ENCODE measurements at regions not wholly inside any gene's neighbourhood (a gene's known extent, or its start where the extent isn't known, plus 50 kb on each side); places are given as distances from the start of the nearest gene placed in this dataset.

DNA sequence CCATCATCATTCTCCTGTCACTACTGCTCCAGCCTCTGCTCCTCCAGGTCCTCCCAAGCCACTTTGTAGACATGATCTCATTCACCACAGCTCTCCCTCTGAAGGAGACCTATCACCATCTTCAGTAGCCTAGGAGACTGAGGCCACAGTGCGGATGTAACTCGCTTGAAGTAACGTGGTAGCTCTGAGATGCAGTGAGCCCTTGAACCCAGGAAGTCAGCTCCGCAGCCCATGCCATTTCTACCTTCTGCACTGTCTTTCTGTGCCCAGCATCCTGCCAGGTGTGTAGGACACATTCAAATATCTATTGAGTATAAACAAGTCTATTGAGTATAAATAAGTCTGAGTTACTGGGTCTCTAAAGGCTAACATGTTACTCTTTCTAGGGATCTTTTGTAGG lies 164.4 kb downstream of the CDH26 start:
- no peaks in the 10 kb centered on the region for H3K9me3 ChIP-seq (ENCODE audit: control insufficient read depth in 2 of 3, insufficient read depth in 1 of 3, low read length in 3 of 3)
- H3K36me3 ChIP-seq (ENCODE audit: control insufficient read depth in 2 of 3, insufficient read depth in 3 of 3, low read length in 3 of 3) = no peaks in the 10 kb centered on the region
- intact Hi-C loops (cut with DNase I) = no loop called here
- H3K9ac ChIP-seq (ENCODE audit: low read length in 3 of 3) = no peak overlapping the region
- no peaks in the 10 kb centered on the region for H3K4me1 ChIP-seq (ENCODE audit: control insufficient read depth in 2 of 3, insufficient read depth in 2 of 3, low read depth in 1 of 3, low read length in 3 of 3)
- FAIRE-seq = no peak
- DNase-seq = no peak
- no peaks in the 10 kb centered on the region for H3K27me3 ChIP-seq (ENCODE audit: control insufficient read depth, insufficient read depth, low read length)
- TF ChIP-seq, protein P1, sequence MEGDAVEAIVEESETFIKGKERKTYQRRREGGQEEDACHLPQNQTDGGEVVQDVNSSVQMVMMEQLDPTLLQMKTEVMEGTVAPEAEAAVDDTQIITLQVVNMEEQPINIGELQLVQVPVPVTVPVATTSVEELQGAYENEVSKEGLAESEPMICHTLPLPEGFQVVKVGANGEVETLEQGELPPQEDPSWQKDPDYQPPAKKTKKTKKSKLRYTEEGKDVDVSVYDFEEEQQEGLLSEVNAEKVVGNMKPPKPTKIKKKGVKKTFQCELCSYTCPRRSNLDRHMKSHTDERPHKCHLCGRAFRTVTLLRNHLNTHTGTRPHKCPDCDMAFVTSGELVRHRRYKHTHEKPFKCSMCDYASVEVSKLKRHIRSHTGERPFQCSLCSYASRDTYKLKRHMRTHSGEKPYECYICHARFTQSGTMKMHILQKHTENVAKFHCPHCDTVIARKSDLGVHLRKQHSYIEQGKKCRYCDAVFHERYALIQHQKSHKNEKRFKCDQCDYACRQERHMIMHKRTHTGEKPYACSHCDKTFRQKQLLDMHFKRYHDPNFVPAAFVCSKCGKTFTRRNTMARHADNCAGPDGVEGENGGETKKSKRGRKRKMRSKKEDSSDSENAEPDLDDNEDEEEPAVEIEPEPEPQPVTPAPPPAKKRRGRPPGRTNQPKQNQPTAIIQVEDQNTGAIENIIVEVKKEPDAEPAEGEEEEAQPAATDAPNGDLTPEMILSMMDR (IDR thresholded peaks at IDR 0.05; ENCODE audit: borderline replicate concordance, extremely low read depth, insufficient read depth) = no peak
- H3K4me3 ChIP-seq (ENCODE audit: low read length in 3 of 3) = no peak overlapping the region
- H3K27ac ChIP-seq (ENCODE audit: low read depth in 2 of 2, low read length in 2 of 2) = no peak overlapping the region

DNA sequence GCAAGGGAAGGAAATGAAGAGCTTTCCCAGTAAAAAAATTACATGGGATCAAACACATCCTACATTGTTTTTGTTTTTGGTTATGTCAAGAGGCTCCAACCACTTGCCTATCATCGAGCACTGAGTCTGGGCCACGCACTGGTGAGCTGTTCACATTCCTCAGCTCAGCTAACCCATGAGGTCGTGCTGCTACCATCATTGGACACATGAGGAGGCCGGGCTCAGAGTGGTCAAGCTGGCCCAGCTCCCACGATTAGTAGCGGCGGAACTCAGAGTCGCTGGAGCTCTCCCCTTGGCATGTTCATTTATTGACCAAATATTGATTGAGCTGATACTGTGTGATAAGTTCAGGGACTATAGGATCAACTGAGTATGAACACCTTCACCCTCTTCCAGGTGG lies 164.9 kb downstream of the CDH26 start:
- H3K4me3 ChIP-seq (ENCODE audit: low read length in 3 of 3) = no peak overlapping the region
- H3K27me3 ChIP-seq (ENCODE audit: control insufficient read depth, insufficient read depth, low read length) = no peaks in the 10 kb centered on the region
- intact Hi-C loops (cut with DNase I) = no loop called here
- FAIRE-seq (no peak), DNase-seq (no peak)
- H3K9me3 ChIP-seq (ENCODE audit: control insufficient read depth in 2 of 3, insufficient read depth in 1 of 3, low read length in 3 of 3) = no peaks in the 10 kb centered on the region
- TF ChIP-seq, protein P1 (IDR thresholded peaks at IDR 0.05; ENCODE audit: borderline replicate concordance, extremely low read depth, insufficient read depth) = no peak
- H3K27ac ChIP-seq (ENCODE audit: low read depth in 2 of 2, low read length in 2 of 2) = no peak overlapping the region
- H3K9ac ChIP-seq (ENCODE audit: low read length in 3 of 3) = no peak overlapping the region
- H3K4me1 ChIP-seq (ENCODE audit: control insufficient read depth in 2 of 3, insufficient read depth in 2 of 3, low read depth in 1 of 3, low read length in 3 of 3) = no peaks in the 10 kb centered on the region
- no peaks in the 10 kb centered on the region for H3K36me3 ChIP-seq (ENCODE audit: control insufficient read depth in 2 of 3, insufficient read depth in 3 of 3, low read length in 3 of 3)

DNA sequence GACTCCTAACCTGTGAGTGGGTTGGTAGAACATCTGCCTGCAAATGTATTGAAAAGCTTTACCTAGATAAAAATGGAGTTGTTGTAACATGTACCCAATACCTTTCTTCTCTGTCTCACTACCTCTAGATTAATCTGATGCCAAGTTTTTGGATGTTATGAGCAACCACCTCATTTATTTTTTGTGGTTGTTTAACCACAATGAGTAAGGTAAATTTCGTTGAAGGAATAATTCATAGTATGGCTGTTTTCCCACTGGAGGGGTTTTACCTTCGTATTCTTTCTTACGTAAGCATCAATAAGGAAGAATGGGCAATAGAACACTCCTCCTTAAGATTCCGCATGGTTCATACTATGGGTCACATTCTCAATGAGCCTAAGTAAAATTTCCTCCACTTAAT lies 165.4 kb downstream of the CDH26 start:
- intact Hi-C loops (cut with DNase I) = no loop called here
- FAIRE-seq = no peak
- Histone ChIP-seq H3K27ac (ENCODE audit: low read depth in 2 of 2, low read length in 2 of 2) (no peak overlapping the region), H3K4me3 (ENCODE audit: low read length in 3 of 3) (no peak overlapping the region), H3K36me3 (ENCODE audit: control insufficient read depth in 2 of 3, insufficient read depth in 3 of 3, low read length in 3 of 3) (no peaks in the 10 kb centered on the region), H3K27me3 (ENCODE audit: control insufficient read depth, insufficient read depth, low read length) (no peaks in the 10 kb centered on the region), H3K9ac (ENCODE audit: low read length in 3 of 3) (no peak overlapping the region), H3K9me3 (ENCODE audit: control insufficient read depth in 2 of 3, insufficient read depth in 1 of 3, low read length in 3 of 3) (no peaks in the 10 kb centered on the region), H3K4me1 (ENCODE audit: control insufficient read depth in 2 of 3, insufficient read depth in 2 of 3, low read depth in 1 of 3, low read length in 3 of 3) (no peaks in the 10 kb centered on the region)
- DNase-seq = no peak
- TF ChIP-seq, protein P1 (IDR thresholded peaks at IDR 0.05; ENCODE audit: borderline replicate concordance, extremely low read depth, insufficient read depth) = no peak

DNA sequence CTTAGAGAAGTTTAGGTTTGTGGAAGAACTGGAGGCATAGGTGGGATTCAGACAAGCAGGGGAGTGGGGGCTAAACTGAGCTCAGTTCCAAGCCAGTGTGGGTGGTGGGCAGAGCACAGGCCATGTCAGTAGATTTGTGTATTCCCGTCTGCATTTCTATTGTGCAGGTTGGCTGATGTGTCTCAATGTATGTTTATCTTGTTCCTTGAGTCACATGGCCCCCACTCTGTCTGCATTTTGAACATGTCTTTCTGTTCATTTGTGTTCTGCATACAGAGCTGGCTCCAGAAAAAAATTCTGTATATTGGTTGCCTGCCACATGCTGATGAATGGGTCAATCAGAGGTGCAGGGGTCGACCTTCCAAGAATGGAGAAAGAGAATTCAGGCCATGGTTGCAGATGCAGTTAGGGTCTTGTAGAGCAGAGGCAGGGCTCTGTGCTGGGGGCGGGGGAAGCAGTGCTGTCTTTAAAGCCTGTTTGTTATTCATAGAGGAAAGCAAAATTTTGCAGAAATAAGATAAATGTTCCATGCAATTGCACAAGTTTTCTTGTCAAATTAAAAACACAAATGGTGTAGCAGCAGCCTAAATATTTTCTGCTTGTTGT lies 166.7 kb downstream of the CDH26 start:
- H3K9ac ChIP-seq (ENCODE audit: low read length in 3 of 3) = no peak overlapping the region
- no peaks in the 10 kb centered on the region for H3K4me1 ChIP-seq (ENCODE audit: control insufficient read depth in 2 of 3, insufficient read depth in 2 of 3, low read depth in 1 of 3, low read length in 3 of 3)
- H3K27ac ChIP-seq (ENCODE audit: low read depth in 2 of 2, low read length in 2 of 2) = no peak overlapping the region
- intact Hi-C loops (cut with DNase I) = no loop called here
- H3K27me3 ChIP-seq (ENCODE audit: control insufficient read depth, insufficient read depth, low read length) = no peaks in the 10 kb centered on the region
- DNase-seq (no peak), FAIRE-seq (no peak)
- no peaks in the 10 kb centered on the region for H3K9me3 ChIP-seq (ENCODE audit: control insufficient read depth in 2 of 3, insufficient read depth in 1 of 3, low read length in 3 of 3)
- H3K36me3 ChIP-seq (ENCODE audit: control insufficient read depth in 2 of 3, insufficient read depth in 3 of 3, low read length in 3 of 3) = no peaks in the 10 kb centered on the region
- no peak overlapping the region for H3K4me3 ChIP-seq (ENCODE audit: low read length in 3 of 3)
- TF ChIP-seq, protein P1 (IDR thresholded peaks at IDR 0.05; ENCODE audit: borderline replicate concordance, extremely low read depth, insufficient read depth) = no peak

Measured in kidney (tissue), 13 donors.